GM12878 (cell line): ENCODE measurements at regions not wholly inside any gene's neighbourhood (a gene's known extent, or its start where the extent isn't known, plus 50 kb on each side); places are given as distances from the start of the nearest gene placed in this dataset.

Source experiments
- EZH2 ChIP-seq: IDR thresholded peaks from 2 replicates; pipeline ENCODE4 v1.6.1; 2012; ENCODE audit warnings: low read depth, mild to moderate bottlenecking, control low read depth, inconsistent platforms, low read length, borderline replicate concordance; ENCODE audit not compliant: control insufficient read depth
- FOS ChIP-seq: IDR thresholded peaks from 3 replicates; pipeline ENCODE4 v1.6.1; 2011; ENCODE audit warnings: borderline replicate concordance; ENCODE audit not compliant: insufficient read length; ENCODE audit errors: extremely low read depth
- MXI1 ChIP-seq: fragments of 150-350 bp; IDR thresholded peaks from 2 replicates; pipeline ENCODE4 v1.6.1; 2011; ENCODE audit warnings: low read depth, mild to moderate bottlenecking, inconsistent platforms, low read length, improper control_type of control experiment
- PML ChIP-seq: IDR thresholded peaks from 2 replicates; pipeline ENCODE4 v1.6.1; 2012; ENCODE audit warnings: low read length, inconsistent platforms
- POLR2A ChIP-seq: IDR thresholded peaks from 2 replicates; pipeline ENCODE4 v1.6.1; 2011; ENCODE audit warnings: low read depth, mild to moderate bottlenecking, low read length
- TAF1 ChIP-seq: IDR thresholded peaks from 2 replicates; pipeline ENCODE4 v1.6.1; 2011; ENCODE audit warnings: mild to moderate bottlenecking, low read depth, low read length, borderline replicate concordance
- WRNIP1 ChIP-seq: IDR thresholded peaks from 2 replicates; pipeline ENCODE4 v1.6.1; 2011; ENCODE audit warnings: low read depth, low read length, improper control_type of control experiment, borderline replicate concordance
- YBX1 ChIP-seq: fragments of 450-650 bp; IDR thresholded peaks from 2 replicates; pipeline ENCODE4 v1.6.1; 2016; ENCODE audit warnings: antibody characterized with exemption
- YY1 ChIP-seq: IDR thresholded peaks from 2 replicates; pipeline ENCODE4 v1.6.1; 2011; ENCODE audit warnings: low read depth, mild to moderate bottlenecking, low read length
- TF ChIP-seq, protein P1 (sequence below): fragments of 450-650 bp; IDR thresholded peaks from 2 replicates; pipeline ENCODE4 v1.6.1; 2017; ENCODE audit warnings: mild to moderate bottlenecking, moderate library complexity
- TF ChIP-seq, protein P2 (sequence below): IDR thresholded peaks from 2 replicates; pipeline ENCODE4 v1.6.1; 2011; ENCODE audit warnings: mild to moderate bottlenecking, low read depth, low read length, moderate library complexity; ENCODE audit not compliant: insufficient replicate concordance
- TF ChIP-seq, protein P3 (sequence below): IDR thresholded peaks from 2 replicates; pipeline ENCODE4 v1.6.1; 2012; ENCODE audit warnings: low read depth, low read length, improper control_type of control experiment
- TF ChIP-seq, protein P4 (sequence below): fragments of 450-650 bp; IDR thresholded peaks from 2 replicates; pipeline ENCODE4 v1.6.1; 2017; ENCODE audit warnings: mild to moderate bottlenecking

DNA sequence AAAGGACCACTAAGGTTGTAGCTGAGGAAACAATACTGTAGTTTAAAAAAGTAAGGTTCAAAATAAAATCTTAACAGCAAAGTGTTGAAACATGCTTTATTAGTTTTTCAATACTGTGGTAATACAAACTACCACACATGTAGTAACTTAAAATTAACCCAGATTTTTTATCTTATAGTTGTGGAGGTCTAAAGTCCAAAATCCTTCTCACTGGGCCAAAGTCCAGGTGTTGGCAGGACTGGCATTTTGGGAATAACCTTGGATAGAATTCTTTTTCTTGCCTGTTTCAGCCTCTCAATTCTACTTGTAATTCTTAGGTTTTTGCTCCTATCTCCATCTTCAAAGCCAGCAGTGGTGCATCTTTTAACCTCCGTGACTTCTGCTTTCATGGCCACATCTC is 942.0 kb downstream of the TSN start (continued):
- TF ChIP-seq, protein P1, sequence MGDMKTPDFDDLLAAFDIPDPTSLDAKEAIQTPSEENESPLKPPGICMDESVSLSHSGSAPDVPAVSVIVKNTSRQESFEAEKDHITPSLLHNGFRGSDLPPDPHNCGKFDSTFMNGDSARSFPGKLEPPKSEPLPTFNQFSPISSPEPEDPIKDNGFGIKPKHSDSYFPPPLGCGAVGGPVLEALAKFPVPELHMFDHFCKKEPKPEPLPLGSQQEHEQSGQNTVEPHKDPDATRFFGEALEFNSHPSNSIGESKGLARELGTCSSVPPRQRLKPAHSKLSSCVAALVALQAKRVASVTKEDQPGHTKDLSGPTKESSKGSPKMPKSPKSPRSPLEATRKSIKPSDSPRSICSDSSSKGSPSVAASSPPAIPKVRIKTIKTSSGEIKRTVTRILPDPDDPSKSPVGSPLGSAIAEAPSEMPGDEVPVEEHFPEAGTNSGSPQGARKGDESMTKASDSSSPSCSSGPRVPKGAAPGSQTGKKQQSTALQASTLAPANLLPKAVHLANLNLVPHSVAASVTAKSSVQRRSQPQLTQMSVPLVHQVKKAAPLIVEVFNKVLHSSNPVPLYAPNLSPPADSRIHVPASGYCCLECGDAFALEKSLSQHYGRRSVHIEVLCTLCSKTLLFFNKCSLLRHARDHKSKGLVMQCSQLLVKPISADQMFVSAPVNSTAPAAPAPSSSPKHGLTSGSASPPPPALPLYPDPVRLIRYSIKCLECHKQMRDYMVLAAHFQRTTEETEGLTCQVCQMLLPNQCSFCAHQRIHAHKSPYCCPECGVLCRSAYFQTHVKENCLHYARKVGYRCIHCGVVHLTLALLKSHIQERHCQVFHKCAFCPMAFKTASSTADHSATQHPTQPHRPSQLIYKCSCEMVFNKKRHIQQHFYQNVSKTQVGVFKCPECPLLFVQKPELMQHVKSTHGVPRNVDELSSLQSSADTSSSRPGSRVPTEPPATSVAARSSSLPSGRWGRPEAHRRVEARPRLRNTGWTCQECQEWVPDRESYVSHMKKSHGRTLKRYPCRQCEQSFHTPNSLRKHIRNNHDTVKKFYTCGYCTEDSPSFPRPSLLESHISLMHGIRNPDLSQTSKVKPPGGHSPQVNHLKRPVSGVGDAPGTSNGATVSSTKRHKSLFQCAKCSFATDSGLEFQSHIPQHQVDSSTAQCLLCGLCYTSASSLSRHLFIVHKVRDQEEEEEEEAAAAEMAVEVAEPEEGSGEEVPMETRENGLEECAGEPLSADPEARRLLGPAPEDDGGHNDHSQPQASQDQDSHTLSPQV, result no peak
- TF ChIP-seq, protein P2, sequence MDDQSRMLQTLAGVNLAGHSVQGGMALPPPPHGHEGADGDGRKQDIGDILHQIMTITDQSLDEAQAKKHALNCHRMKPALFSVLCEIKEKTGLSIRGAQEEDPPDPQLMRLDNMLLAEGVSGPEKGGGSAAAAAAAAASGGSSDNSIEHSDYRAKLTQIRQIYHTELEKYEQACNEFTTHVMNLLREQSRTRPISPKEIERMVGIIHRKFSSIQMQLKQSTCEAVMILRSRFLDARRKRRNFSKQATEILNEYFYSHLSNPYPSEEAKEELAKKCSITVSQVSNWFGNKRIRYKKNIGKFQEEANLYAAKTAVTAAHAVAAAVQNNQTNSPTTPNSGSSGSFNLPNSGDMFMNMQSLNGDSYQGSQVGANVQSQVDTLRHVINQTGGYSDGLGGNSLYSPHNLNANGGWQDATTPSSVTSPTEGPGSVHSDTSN, result no peak
- TF ChIP-seq WRNIP1, result no peak
- TF ChIP-seq, protein P3, sequence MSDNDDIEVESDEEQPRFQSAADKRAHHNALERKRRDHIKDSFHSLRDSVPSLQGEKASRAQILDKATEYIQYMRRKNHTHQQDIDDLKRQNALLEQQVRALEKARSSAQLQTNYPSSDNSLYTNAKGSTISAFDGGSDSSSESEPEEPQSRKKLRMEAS, result no peak
- TF ChIP-seq FOS, result no peak
- TF ChIP-seq POLR2A, result no peak
- TF ChIP-seq YBX1, result no peak
- TF ChIP-seq PML, result no peak
- TF ChIP-seq, protein P4, sequence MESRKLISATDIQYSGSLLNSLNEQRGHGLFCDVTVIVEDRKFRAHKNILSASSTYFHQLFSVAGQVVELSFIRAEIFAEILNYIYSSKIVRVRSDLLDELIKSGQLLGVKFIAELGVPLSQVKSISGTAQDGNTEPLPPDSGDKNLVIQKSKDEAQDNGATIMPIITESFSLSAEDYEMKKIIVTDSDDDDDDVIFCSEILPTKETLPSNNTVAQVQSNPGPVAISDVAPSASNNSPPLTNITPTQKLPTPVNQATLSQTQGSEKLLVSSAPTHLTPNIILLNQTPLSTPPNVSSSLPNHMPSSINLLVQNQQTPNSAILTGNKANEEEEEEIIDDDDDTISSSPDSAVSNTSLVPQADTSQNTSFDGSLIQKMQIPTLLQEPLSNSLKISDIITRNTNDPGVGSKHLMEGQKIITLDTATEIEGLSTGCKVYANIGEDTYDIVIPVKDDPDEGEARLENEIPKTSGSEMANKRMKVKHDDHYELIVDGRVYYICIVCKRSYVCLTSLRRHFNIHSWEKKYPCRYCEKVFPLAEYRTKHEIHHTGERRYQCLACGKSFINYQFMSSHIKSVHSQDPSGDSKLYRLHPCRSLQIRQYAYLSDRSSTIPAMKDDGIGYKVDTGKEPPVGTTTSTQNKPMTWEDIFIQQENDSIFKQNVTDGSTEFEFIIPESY, result no peak
- TF ChIP-seq EZH2, result no peak
- no peak for TF ChIP-seq TAF1
- TF ChIP-seq YY1, result no peak
- TF ChIP-seq MXI1, result no peak
